DMS 273 (cell line): ENCODE measurements at regions not wholly inside any gene's neighbourhood (a gene's known extent, or its start where the extent isn't known, plus 50 kb on each side); places are given as distances from the start of the nearest gene placed in this dataset.

ENCODE experiments used
- DNase-seq: peaks from one replicate; lab custom pipeline; 2025; ENCODE audit not compliant: unreplicated experiment; lab: John Stamatoyannopoulos, UW

- no peak for DNase-seq
Observed at GRCh38 chr14:80146941-80147340, 64.4 kb downstream of the DIO2 start.

GRCh38 chr14:80136358-80136757, 74.9 kb downstream of the DIO2 start:
- DNase-seq, result peak; percentile 26

GRCh38 chr14:80135305-80136088, 75.8 kb downstream of the DIO2 start:
- DNase-seq, result no peak

GRCh38 chr14:80134321-80134720, 77.0 kb downstream of the DIO2 start:
- DNase-seq, result no peak

- DNase-seq, result no peak
Observed at GRCh38 chr14:80133457-80133856, 77.8 kb downstream of the DIO2 start.

GRCh38 chr14:80127466-80127865, 83.8 kb downstream of the DIO2 start:
- no peak for DNase-seq

- no peak for DNase-seq
Observed at GRCh38 chr14:80124794-80125193, 86.5 kb downstream of the DIO2 start.

- DNase-seq, result peak; percentile 10
Observed at GRCh38 chr14:80117876-80118275, 93.4 kb downstream of the DIO2 start.

GRCh38 chr14:80116157-80116556, 95.1 kb downstream of the DIO2 start:
- no peak for DNase-seq

GRCh38 chr14:80110721-80111120, 100.6 kb downstream of the DIO2 start:
- no peak for DNase-seq

- DNase-seq, result no peak
Observed at GRCh38 chr14:80109055-80109454, 102.2 kb downstream of the DIO2 start.

- DNase-seq, result no peak
Observed at GRCh38 chr14:80108430-80108829, 102.9 kb downstream of the DIO2 start.

GRCh38 chr14:80105488-80105994, 105.8 kb downstream of the DIO2 start:
- no peak for DNase-seq

GRCh38 chr14:80101835-80102234, 109.5 kb downstream of the DIO2 start:
- DNase-seq, result no peak

GRCh38 chr14:80100681-80101080, 110.6 kb downstream of the DIO2 start:
- DNase-seq, result no peak

- no peak for DNase-seq
Observed at GRCh38 chr14:80095623-80096022, 115.7 kb downstream of the DIO2 start.

GRCh38 chr14:80087411-80087810, 123.9 kb downstream of the DIO2 start:
- no peak for DNase-seq

- DNase-seq, result no peak
Observed at GRCh38 chr14:80084196-80084595, 127.1 kb downstream of the DIO2 start.

- no peak for DNase-seq
Observed at GRCh38 chr14:80080601-80081000, 130.7 kb downstream of the DIO2 start.

GRCh38 chr14:80078501-80078900, 132.8 kb downstream of the DIO2 start:
- peak; percentile 66 for DNase-seq

GRCh38 chr14:80077262-80077661, 134.0 kb downstream of the DIO2 start:
- no peak for DNase-seq

- DNase-seq, result no peak
Observed at GRCh38 chr14:80074900-80075574, 136.3 kb downstream of the DIO2 start.
